GM19467 (cell line): ENCODE measurements at regions not wholly inside any gene's neighbourhood (a gene's known extent, or its start where the extent isn't known, plus 50 kb on each side); places are given as distances from the start of the nearest gene placed in this dataset.

Experiments
- ATAC-seq: cut with Tn5 transposase; IDR thresholded peaks from one replicate; pipeline ENCODE4 v1.9.1; 2021; ENCODE audit warnings: mild to moderate bottlenecking, moderate library complexity; ENCODE audit not compliant: unreplicated experiment

GRCh38 chr18:45119876-45120275 is 439.2 kb downstream of the SETBP1 start:
- no peak for ATAC-seq

GRCh38 chr18:45121146-45121545 is 440.5 kb downstream of the SETBP1 start:
- ATAC-seq = no peak

- ATAC-seq = no peak
These were observed 441.8 kb downstream of the SETBP1 start for GRCh38 chr18:45122506-45122905.

- no peak for ATAC-seq
These were observed 446.7 kb downstream of the SETBP1 start for GRCh38 chr18:45127405-45127804.

- ATAC-seq = no peak
These were observed 452.6 kb downstream of the SETBP1 start for GRCh38 chr18:45133276-45133675.

- ATAC-seq = no peak
These were observed 455.8 kb downstream of the SETBP1 start for GRCh38 chr18:45136381-45137086.

- ATAC-seq = no peak
These were observed 456.4 kb downstream of the SETBP1 start for GRCh38 chr18:45137087-45137419.

- ATAC-seq = no peak
These were observed 458.8 kb downstream of the SETBP1 start for GRCh38 chr18:45139478-45139877.

- no peak for ATAC-seq
These were observed 462.2 kb downstream of the SETBP1 start for GRCh38 chr18:45142868-45143267.

GRCh38 chr18:45149712-45150111 is 465.6 kb upstream of the SLC14A2 start:
- no peak for ATAC-seq

- ATAC-seq = no peak
These were observed 463.6 kb upstream of the SLC14A2 start for GRCh38 chr18:45151645-45152044.

GRCh38 chr18:45155526-45155925 is 459.8 kb upstream of the SLC14A2 start:
- ATAC-seq = no peak

GRCh38 chr18:45156946-45157345 is 458.3 kb upstream of the SLC14A2 start:
- no peak for ATAC-seq

GRCh38 chr18:45157576-45157975 is 457.7 kb upstream of the SLC14A2 start:
- no peak for ATAC-seq

- ATAC-seq = peak; percentile 92
These were observed 453.4 kb upstream of the SLC14A2 start for GRCh38 chr18:45161850-45162249.

- ATAC-seq = no peak
These were observed 451.4 kb upstream of the SLC14A2 start for GRCh38 chr18:45163871-45164270.

GRCh38 chr18:45164551-45164950 is 450.7 kb upstream of the SLC14A2 start:
- ATAC-seq = no peak

GRCh38 chr18:45165176-45165713 is 450.0 kb upstream of the SLC14A2 start:
- no peak for ATAC-seq

GRCh38 chr18:45165871-45166270 is 449.4 kb upstream of the SLC14A2 start:
- no peak for ATAC-seq

- no peak for ATAC-seq
These were observed 448.9 kb upstream of the SLC14A2 start for GRCh38 chr18:45166341-45166835.

- no peak for ATAC-seq
These were observed 448.3 kb upstream of the SLC14A2 start for GRCh38 chr18:45166836-45167551.

- no peak for ATAC-seq
These were observed 447.5 kb upstream of the SLC14A2 start for GRCh38 chr18:45167631-45168280.
